GM19397 (cell line): ENCODE measurements at regions not wholly inside any gene's neighbourhood (a gene's known extent, or its start where the extent isn't known, plus 50 kb on each side); places are given as distances from the start of the nearest gene placed in this dataset.

ENCODE experiments used
- ATAC-seq: cut with Tn5 transposase; IDR thresholded peaks from one replicate; pipeline ENCODE4 v1.9.1; 2021; ENCODE audit warnings: mild to moderate bottlenecking, moderate library complexity; ENCODE audit not compliant: unreplicated experiment

DNA sequence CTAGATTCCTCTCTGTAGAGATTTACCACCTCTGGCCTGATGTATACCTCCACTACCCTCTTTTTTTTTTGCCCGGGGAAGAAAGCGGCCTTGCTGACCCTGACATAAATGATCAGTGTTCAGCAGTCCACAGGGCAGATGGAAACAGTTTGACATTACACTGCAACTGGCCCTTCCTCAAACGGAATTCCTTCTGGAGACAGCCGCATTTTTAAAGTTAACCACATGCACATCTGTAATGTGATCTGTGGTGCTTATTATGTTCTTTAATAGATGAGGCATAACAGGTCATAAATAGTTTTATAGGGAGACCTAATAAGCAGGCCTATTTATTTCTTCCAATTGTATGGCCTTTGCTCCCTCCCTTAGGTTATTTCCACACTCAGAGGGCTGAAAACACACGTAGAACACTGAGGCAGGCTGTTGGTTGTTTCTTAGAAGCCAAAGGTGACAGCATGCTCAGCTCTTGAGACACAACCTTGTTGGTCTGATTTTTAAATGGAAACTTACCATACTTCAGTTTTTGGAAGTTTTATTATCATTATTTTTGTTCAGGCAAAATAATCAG, 84.0 kb upstream of the APC start:
- no peak for ATAC-seq

DNA sequence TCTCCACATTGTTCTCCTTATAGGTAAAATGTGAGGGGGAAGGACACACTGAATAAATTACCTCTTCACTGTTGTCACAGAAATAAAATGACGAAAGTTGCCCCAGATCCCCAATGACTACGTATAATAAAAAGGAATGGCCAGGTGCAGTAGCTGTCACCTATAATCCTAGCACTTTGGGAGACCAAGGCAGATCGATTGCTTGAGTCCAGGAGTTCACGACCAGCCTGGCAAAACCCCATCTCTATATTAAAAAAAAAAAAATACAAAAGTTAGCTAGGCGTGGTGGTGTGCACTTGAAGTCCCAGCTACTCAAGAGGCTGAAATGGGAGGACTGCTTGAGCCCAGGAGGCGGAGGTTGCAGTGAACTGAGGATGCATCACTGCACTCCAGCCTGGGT, 82.2 kb upstream of the APC start:
- ATAC-seq, result no peak

DNA sequence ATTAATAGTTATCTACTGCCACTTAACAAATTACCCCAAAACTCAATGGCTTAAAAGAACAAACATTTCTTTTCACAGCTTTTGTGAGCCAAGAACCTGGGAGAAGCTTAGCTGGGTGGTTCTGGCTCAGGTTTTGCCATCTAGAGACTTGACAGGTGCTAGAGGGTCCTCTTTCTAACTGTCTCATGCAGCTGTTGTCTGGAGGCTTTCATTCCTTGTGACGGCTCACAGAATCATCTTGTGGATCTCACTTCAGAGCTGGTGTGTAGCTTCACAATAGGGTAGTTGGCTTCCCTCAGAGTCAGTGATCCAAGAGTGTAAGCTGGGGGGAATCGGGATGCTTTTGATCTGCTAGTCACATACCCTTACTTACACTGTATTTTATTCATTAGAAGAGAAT, 81.2 kb upstream of the APC start:
- no peak for ATAC-seq

DNA sequence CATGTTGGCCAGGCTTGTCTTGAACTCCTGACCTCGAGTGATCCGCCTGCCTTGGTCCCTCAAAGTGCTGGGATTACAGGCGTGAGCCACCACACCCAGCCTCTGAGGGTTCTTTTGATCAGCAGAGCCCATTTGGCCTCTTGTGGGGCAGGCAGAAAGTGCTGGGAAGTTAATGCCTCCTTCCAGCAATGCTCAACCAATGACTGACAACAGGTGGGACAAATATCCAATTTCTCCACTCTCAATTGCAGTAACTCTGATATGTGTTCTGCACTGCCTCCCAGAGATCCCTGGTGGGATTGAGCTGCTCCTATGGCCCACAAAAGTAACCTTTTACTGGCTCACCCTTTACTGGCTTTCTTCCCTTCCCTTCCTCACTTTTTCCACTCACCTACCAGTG, 79.9 kb upstream of the APC start:
- no peak for ATAC-seq

DNA sequence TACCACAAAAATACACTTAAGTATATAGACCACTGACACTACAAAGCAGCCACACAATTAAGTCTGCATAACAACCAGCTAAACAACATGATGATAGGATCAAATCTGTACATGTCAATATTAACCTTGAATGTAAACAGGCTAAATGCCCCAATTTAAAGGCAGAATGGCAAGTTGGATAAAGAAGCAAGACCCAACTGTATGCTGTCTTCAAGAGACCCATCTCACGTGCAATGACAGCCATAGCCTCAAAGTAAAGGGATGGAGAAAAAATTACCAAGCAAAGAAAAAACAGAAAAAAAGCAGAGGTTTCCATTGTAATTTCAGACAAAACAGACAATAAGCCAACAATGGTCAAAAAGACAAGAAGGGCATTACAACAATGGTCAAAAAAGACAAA, 77.3 kb upstream of the APC start:
- ATAC-seq, result no peak

DNA sequence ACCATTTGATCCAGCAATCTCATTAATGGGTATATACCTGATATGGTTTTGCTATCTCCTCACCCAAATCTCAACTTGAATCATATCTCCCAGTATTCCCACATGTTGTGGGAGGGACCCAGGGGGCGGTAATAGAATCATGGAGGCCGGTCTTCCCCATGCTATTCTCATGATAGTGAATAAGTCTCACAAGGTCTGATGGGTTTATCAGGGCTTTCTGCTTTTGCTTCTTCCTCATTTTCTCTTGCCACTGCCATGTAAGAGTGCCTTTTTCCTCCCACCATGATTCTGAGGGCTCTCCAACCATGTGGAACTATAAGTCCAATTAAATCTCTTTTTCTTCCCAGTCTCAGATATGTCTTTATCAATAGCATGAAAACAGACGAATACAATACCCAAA, 74.5 kb upstream of the APC start:
- no peak for ATAC-seq

DNA sequence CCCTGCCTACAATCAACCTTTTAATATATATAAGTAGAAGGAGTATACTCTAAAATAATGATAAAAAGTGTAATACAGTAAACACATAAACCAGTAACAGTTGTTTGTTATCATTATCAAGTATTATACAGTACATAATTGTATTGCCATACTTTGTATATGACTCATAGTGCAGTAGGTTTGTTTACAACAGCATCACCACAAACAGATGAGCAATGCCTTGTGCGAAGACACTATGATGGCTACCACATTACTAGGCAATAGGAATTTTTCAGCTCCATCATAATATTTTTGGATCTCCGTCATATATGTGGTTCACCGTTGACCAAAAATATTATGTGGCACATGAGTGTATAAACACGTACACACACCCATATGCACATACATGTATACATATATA, 69.7 kb upstream of the APC start:
- no peak for ATAC-seq

DNA sequence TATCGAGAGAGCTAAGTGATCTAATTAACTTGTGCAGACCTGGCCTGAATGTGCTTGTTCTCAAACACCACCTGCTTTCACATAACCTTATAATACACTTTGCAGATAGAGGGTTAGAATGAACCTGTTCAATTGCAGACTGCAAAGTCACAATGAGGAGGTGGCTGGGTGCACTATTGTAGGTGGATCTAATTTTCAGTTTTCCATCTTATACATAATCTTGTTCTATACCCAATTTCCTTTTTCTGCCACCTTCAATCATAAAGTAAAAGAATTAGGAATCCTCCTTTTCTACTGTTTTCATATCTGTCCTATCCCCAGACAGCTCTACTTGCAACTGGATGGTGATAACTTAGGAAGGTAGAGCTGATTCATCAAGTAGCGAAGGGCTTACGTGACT, 68.8 kb upstream of the APC start:
- ATAC-seq, result no peak

DNA sequence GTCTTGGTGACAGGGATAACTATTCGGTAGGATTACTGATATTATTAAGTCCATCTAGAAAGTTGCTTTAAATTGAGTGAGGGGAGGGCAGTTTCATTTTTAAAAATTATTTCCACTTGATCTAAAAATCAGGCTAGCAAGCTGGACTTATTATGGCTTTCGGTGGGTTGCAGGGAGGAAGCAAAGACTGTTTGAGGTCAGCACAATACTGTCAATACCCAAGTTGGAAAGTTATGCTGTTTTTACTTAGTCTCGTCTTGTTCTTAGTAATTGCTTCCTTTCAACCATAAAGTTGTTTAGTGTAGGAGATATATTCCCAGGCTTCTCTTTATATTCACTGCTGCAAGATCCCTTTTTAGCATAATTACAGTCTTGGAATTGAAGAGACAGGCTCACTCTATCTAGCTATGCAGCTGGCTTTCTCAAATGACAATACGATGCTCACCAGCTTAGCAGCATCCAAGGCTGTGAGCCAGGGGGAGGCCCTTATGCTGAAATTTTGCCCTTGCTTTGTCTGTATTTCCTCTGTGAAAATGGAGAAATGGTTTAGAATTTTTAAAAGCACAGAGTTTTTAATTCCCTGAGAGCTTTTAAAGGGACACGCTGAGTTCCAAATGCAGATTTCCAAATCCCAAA, 68.2 kb upstream of the APC start:
- no peak for ATAC-seq

DNA sequence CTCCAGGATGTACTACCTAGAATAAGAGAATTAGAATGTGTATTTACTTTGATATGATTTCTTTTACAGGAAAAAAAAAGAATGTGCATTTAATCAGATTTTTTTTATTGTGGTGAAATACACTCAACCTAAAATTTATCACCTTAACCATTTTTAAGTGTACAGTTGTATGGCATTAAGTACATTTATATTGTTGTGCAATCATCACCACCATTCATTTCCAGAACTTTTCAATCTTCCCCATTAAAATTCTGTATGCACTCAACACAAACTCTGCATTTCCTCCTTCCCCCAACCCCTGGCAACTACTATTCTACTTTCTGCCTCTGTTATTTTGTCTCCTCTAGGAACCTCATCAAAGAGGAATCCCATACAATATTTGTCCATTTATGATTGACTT, 66.0 kb upstream of the APC start:
- no peak for ATAC-seq

DNA sequence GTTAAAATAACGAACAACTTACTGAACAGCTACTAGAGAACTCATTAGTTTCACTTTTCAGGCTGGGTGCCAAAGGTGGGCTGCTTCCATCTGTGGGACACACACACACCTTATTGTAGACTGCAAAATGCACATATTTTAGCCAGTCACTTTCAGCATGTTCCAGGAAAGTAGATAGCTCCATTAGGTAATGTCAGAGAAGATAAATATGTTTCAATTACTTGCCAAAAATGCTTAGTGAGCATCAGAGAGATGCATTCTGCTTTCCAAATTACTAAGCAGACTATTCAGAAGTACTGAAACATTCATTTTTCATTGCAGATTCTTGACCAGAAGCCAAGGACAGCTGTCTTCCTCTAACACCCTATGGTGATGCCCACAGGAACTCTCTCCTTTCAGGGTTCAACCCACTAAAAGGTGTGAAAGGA, 56.2 kb upstream of the APC start:
- ATAC-seq, result no peak

DNA sequence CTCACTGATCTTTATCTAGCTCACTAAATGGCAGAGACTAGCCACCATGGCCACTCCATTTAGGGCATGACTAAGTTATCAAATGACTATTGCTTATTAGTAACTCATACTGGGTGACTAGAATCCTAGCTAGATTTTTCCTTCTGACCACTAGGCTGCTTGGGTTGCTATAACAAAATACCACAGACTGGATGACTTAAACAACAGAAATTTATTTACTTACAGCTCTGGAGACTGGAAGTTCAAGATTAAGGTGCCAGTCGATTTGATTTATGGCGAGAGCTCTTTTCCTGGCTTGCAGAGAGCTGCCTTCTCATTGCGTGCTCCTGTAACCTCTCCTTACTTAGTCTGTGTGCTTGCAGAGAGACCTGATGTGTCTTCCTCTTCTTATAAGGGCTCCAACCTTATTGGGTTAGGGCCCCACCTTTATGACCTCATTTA, 55.0 kb upstream of the APC start:
- ATAC-seq, result no peak

DNA sequence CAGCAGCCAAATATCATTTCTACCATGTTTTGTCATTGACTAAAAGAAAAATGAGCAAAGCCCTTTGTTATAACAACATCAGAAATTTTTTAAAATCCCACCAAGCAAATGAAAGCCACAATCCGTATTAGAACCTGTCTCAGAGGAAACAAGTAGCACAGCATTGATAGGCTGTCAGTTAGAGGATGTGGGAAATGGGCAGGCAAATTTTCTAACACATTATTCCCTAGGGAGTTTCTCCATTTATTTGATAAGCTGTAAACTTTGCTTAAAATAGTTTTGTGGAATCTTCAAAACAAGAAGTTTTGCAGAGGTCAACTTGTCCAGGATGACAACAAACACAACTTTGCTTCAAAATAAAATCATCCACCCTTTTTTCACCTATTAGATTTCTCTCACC, 53.6 kb upstream of the APC start:
- no peak for ATAC-seq

DNA sequence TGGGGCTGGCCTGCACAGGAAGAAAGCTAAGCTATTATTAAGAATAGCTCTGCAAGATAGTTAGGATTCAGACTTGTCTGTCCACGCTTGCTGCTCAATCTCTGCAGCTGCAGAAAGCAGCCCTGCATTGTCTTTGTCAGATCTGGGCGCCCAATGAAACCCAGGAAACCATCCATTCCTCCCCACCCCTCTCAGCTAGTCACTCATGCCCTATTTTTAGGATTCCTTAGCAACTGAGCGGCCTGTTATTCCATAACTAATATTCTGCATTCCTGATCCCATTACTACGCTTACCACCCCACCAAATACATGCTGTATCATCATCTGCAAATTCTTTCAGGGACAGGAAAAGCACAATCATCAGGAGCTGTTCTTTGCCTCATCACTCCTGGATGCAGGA, 52.9 kb upstream of the APC start:
- no peak for ATAC-seq

DNA sequence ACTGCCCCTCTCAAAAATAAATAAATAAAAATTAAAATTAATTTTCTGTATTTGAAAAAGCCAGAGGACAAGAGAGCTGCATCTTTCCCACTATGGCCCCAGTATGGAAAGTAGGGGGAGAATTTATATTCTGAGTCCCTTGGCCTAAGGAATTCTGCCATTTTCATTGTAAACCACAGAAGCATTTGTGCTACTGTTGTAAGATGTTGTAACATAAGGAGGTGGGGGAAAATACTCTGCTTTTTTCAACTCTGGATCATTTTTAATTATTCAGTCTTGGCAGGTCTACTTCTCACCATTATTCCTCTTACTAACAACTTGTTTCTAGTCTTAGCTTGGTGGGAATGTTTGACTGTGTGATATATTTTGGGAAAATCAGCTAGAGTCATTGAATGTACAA, 52.3 kb upstream of the APC start:
- ATAC-seq, result no peak

DNA sequence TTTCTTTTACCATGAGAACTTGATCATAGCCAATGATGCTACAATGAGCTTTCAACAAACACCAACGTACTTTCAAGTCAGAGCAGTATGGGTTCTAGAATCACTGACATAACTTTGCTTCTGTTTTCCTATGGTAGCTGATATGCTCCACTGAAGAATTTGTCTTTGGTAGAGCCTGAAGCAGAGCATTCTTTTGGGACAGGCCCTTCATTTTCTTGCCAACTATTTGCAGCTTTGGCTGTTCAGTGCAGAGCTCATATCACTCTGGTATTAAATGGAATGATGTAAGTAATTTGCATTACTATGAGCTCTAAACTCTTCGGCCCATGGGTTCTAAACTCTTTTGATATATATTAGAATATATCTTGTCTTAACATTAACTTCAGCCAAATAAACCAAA, 51.8 kb upstream of the APC start:
- ATAC-seq, result no peak

DNA sequence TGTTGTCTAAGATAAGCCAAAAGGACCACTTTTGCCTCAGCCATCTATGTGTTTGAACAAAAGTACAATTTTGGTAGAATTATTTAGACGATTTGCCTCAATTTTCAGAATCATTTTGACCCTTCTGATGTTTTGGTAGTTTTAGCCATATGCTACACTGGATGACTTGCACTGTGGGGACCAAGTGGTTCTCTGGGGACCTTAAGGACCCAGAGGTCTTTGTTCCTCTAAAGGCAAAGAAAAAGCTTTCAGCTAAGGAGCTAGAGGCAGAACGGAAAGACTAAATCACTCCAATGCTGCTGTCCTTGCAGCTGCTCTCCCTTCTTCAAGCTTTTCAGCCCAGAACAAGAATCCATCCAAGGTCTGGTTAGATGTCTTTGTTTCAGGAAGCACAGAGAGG, 51.0 kb upstream of the APC start:
- no peak for ATAC-seq

DNA sequence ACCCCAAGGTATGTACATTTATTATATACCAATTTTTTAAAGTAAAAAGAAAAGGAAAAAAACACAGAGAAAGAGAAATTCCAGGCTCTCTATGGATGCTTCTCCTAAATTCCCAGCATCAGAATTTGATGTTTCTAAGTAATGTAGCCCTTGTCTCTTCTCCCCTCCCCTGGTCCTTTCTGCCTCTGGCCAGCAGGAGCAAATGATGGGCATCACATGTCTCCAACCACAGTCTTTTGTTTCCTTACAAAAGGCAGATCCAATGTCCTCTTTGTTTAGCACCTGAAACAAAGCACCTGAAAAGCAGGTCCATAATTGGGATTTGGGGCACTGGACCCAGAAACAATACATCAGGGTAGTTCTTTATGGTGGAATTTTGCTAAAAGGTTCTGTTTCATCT, 50.4 kb upstream of the APC start:
- no peak for ATAC-seq
